ENCODE measurements at regions not wholly inside any gene's neighbourhood (a gene's known extent, or its start where the extent isn't known, plus 50 kb on each side); places are given as distances from the start of the nearest gene placed in this dataset.

GRCh38 chr10:29826801-29827450, 192.2 kb upstream of the SVIL start:
- Histone ChIP-seq H3K9ac (ENCODE audit: low read length) (no peak overlapping the region), H3K4me1 (ENCODE audit: control insufficient read depth in 2 of 2, insufficient read depth in 2 of 2, low read length in 2 of 2) (no peaks in the 10 kb centered on the region), H3K4me2 (replicated peaks; ENCODE audit: low read depth, low read length, poor library complexity, severe bottlenecking) (no peak overlapping the region), H3K27ac (ENCODE audit: low read length in 2 of 2) (no peak overlapping the region), H4K20me1 (ENCODE audit: control insufficient read depth, insufficient read depth, low read length, poor library complexity, severe bottlenecking) (no peaks in the 10 kb centered on the region), H3K79me2 (ENCODE audit: control insufficient read depth, insufficient read depth, low read length) (no peaks in the 10 kb centered on the region), H3K9me3 (ENCODE audit: control extremely low read depth in 1 of 3, control insufficient read depth in 2 of 3, insufficient read depth in 1 of 3, low read length in 2 of 3) (peaks cover 0 to 8% (median 7%) of the 10 kb centered on the region in 3 donors), H3K4me3 (ENCODE audit: control extremely low read depth in 1 of 5, extremely low read depth in 1 of 5, insufficient read depth in 1 of 5, low read depth in 2 of 5, low read length in 4 of 5) (no peak overlapping the region), H3K27me3 (replicated peaks in 1 of 4; ENCODE audit: control extremely low read depth in 1 of 4, control insufficient read depth in 3 of 4, insufficient read depth in 4 of 4, low read length in 3 of 4) (no peaks in the 10 kb centered on the region), H3K36me3 (replicated peaks in 1 of 2; ENCODE audit: control extremely low read depth in 1 of 2, control insufficient read depth in 1 of 2, extremely low read depth in 1 of 2, insufficient read depth in 2 of 2, low read length in 1 of 2) (no peaks in the 10 kb centered on the region), H2AFZ (ENCODE audit: insufficient read depth, low read depth, low read length, poor library complexity, severe bottlenecking) (no peak overlapping the region)
- ATAC-seq (ENCODE audit: low read depth) (no peak), DNase-seq (no peak)
- H3K27me3 Mint-ChIP-seq, result no peaks in the 10 kb centered on the region
- ChIA-PET CTCF (no interaction called here), POLR2A (no interaction called here)
- no peaks in the 10 kb centered on the region for H3K4me1 Mint-ChIP-seq
- intact Hi-C loops (cut with micrococcal nuclease), result no loop called here
- TF ChIP-seq EZH2 (IDR thresholded peaks at IDR 0.05; ENCODE audit: borderline replicate concordance, insufficient read depth, low read depth, low read length, poor library complexity, severe bottlenecking), result no peak
- no peak for TF ChIP-seq CTCF (IDR thresholded peaks at IDR 0.05)
- no peak overlapping the region for H3K4me3 Mint-ChIP-seq
- H3K9me3 Mint-ChIP-seq (ENCODE audit: insufficient read depth), result peaks cover 4% of the 10 kb centered on the region
- 93% methylated on average over 2 of the region's 5 CpGs for WGBS (ENCODE audit: insufficient coverage)
- no peak overlapping the region for H3K27ac Mint-ChIP-seq

- no peak overlapping the region for H3K4me2 ChIP-seq (replicated peaks; ENCODE audit: low read depth, low read length, poor library complexity, severe bottlenecking)
- H3K27me3 ChIP-seq (replicated peaks in 1 of 4; ENCODE audit: control extremely low read depth in 1 of 4, control insufficient read depth in 3 of 4, insufficient read depth in 4 of 4, low read length in 3 of 4), result no peaks in the 10 kb centered on the region
- H3K27ac ChIP-seq (ENCODE audit: low read length in 2 of 2), result no peak overlapping the region
- H3K9ac ChIP-seq (ENCODE audit: low read length), result no peak overlapping the region
- TF ChIP-seq CTCF (IDR thresholded peaks at IDR 0.05) (no peak), EZH2 (IDR thresholded peaks at IDR 0.05; ENCODE audit: borderline replicate concordance, insufficient read depth, low read depth, low read length, poor library complexity, severe bottlenecking) (no peak)
- no peak overlapping the region for H3K4me3 ChIP-seq (ENCODE audit: control extremely low read depth in 1 of 5, extremely low read depth in 1 of 5, insufficient read depth in 1 of 5, low read depth in 2 of 5, low read length in 4 of 5)
- DNase-seq, result no peak
- H4K20me1 ChIP-seq (ENCODE audit: control insufficient read depth, insufficient read depth, low read length, poor library complexity, severe bottlenecking), result no peaks in the 10 kb centered on the region
- no peak overlapping the region for H2AFZ ChIP-seq (ENCODE audit: insufficient read depth, low read depth, low read length, poor library complexity, severe bottlenecking)
- no peak overlapping the region for H3K27ac Mint-ChIP-seq
- intact Hi-C loops (cut with micrococcal nuclease), result no loop called here
- ChIA-PET CTCF (no interaction called here), POLR2A (no interaction called here)
- no peaks in the 10 kb centered on the region for H3K79me2 ChIP-seq (ENCODE audit: control insufficient read depth, insufficient read depth, low read length)
- no peak for ATAC-seq (ENCODE audit: low read depth)
- no peaks in the 10 kb centered on the region for H3K4me1 Mint-ChIP-seq
- no peaks in the 10 kb centered on the region for H3K36me3 ChIP-seq (replicated peaks in 1 of 2; ENCODE audit: control extremely low read depth in 1 of 2, control insufficient read depth in 1 of 2, extremely low read depth in 1 of 2, insufficient read depth in 2 of 2, low read length in 1 of 2)
- H3K4me3 Mint-ChIP-seq, result no peak overlapping the region
- peaks cover 0 to 8% (median 7%) of the 10 kb centered on the region in 3 donors for H3K9me3 ChIP-seq (ENCODE audit: control extremely low read depth in 1 of 3, control insufficient read depth in 2 of 3, insufficient read depth in 1 of 3, low read length in 2 of 3)
- WGBS (ENCODE audit: insufficient coverage), result 83% methylated on average over 2 of the region's 5 CpGs
- no peaks in the 10 kb centered on the region for H3K4me1 ChIP-seq (ENCODE audit: control insufficient read depth in 2 of 2, insufficient read depth in 2 of 2, low read length in 2 of 2)
- no peaks in the 10 kb centered on the region for H3K27me3 Mint-ChIP-seq
- peaks cover 4% of the 10 kb centered on the region for H3K9me3 Mint-ChIP-seq (ENCODE audit: insufficient read depth)
These were observed 191.4 kb upstream of the SVIL start for GRCh38 chr10:29826221-29826620.

All from B cell (primary cell).